ENCODE measurements at regions not wholly inside any gene's neighbourhood (a gene's known extent, or its start where the extent isn't known, plus 50 kb on each side); places are given as distances from the start of the nearest gene placed in this dataset.

DNA sequence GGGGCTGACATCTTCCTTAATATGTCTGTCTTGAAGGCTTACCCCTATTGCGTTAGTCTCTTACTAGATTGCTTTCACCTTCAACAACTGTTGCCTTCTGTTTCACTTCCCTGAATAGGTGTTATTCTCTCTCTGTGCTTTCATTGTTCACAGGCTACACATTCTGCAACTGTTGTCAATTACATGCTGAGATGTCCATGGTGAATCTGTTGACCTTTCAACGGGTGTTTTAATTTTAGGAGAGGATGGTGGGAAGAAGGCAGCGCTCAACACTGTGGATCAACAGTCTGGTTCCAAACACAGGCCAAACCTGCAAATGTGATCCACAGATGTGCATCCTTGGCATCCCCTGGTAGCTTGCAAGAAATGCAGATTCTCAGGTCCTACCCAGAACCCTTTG is 101.9 kb downstream of the DACT1 start:
- no peak for TF ChIP-seq EZH2phosphoT487 (IDR thresholded peaks at IDR 0.05; ENCODE audit: borderline replicate concordance, low read depth, low read length)
- TF ChIP-seq, protein P1, sequence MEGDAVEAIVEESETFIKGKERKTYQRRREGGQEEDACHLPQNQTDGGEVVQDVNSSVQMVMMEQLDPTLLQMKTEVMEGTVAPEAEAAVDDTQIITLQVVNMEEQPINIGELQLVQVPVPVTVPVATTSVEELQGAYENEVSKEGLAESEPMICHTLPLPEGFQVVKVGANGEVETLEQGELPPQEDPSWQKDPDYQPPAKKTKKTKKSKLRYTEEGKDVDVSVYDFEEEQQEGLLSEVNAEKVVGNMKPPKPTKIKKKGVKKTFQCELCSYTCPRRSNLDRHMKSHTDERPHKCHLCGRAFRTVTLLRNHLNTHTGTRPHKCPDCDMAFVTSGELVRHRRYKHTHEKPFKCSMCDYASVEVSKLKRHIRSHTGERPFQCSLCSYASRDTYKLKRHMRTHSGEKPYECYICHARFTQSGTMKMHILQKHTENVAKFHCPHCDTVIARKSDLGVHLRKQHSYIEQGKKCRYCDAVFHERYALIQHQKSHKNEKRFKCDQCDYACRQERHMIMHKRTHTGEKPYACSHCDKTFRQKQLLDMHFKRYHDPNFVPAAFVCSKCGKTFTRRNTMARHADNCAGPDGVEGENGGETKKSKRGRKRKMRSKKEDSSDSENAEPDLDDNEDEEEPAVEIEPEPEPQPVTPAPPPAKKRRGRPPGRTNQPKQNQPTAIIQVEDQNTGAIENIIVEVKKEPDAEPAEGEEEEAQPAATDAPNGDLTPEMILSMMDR (conservative IDR thresholded peaks at IDR 0.05; ENCODE audit: low read length), result no peak

All from OCI-LY7 (cell line).